OCI-LY3 (cell line): ENCODE measurements at regions not wholly inside any gene's neighbourhood (a gene's known extent, or its start where the extent isn't known, plus 50 kb on each side); places are given as distances from the start of the nearest gene placed in this dataset.

Experiments
- CTCF ChIP-seq: fragments of 200-600, 300-600 bp; sonication (generic); IDR thresholded peaks from 2 replicates; pipeline ENCODE4 v1.5.1; 2014; ENCODE audit warnings: antibody characterized with exemption, low read length, low read depth
- EZH2phosphoT487 ChIP-seq: fragments of 200-600 bp; shearing (Covaris generic); IDR thresholded peaks from 2 replicates; pipeline ENCODE4 v1.6.1; 2018; ENCODE audit warnings: antibody characterized with exemption, mixed run types, low read depth

- TF ChIP-seq CTCF (no peak), EZH2phosphoT487 (no peak)
Observed at GRCh38 chr1:200248541-200248940, 161.3 kb downstream of the ZNF281 start.
